ENCODE measurements at regions not wholly inside any gene's neighbourhood (a gene's known extent, or its start where the extent isn't known, plus 50 kb on each side); places are given as distances from the start of the nearest gene placed in this dataset.

DNA sequence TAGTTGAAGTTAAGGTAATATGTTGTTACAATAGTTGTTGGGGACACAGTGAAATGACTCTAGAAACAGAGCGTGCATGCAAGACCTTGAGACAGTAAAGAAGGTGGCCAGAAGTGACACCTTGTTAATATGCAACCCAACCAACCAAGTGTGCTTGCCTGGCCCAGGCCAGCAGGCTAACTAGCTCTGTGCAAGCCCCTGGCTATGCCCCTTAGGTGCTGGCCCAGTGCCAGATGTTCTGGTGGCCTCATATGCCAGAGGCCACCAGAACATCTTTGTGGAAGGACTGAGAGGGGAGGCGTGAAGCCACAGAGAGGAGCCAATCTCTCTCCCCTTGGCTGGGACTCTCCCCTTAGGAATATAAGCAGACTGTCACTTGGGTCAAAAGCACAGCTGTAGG lies 111.2 kb upstream of the JUN start:
- no peaks in the 10 kb centered on the region for H3K36me3 ChIP-seq (ENCODE audit: insufficient read depth, insufficient read length, low read length)
- H3K4me1 ChIP-seq (ENCODE audit: insufficient read depth, insufficient read length): peaks cover 9% of the 10 kb centered on the region
- H3K9me3 ChIP-seq (ENCODE audit: insufficient read depth, low read length): no peaks in the 10 kb centered on the region; the same call in 1 of the 2 replicates
- TF ChIP-seq SUZ12 (IDR thresholded peaks at IDR 0.05; ENCODE audit: extremely low read depth, insufficient read depth, insufficient read length): no peak
- TF ChIP-seq YY1 (IDR thresholded peaks at IDR 0.05; ENCODE audit: insufficient read depth, insufficient read length): no peak
- TF ChIP-seq ZNF274 (IDR thresholded peaks at IDR 0.05; ENCODE audit: low read depth, low read length): no peak
- no peaks in the 10 kb centered on the region for H3K27me3 ChIP-seq (ENCODE audit: insufficient read depth, insufficient read length)
- no peak overlapping the region for H3K4me3 ChIP-seq (ENCODE audit: insufficient read length, low read depth)
- H3K9ac ChIP-seq (ENCODE audit: insufficient read length, low read depth): no peak overlapping the region
- no peak for DNase-seq (ENCODE audit: low read depth, low spot score)

DNA sequence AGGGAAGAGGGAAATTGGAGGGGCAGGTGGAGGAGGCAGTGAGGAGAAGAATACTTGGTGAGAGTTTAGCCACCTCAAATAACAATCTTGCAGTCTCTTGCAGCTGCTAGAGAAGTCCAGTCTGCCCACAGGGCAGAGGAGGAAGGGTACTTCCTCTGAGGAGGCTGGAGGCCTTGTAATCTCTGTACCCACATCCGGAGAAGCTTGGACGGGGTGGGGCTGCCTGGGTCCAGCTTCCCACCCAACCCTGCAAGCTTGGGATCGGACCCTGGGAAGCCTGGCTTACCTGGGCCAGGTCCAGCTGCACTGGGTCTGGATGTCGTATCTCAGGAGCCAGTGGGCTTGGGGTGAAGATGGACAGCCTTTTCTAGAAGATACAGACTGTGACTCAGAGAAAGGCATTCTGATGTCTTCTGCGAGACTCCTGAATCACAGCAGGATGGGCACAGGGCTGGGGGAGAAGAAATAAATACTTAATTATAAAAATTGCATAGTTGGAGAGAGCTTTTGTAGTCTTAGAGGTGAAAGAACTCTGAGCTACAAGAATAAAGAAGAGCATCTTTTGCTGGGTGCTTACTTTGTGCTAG lies 111.8 kb upstream of the JUN start:
- H3K27me3 ChIP-seq (ENCODE audit: insufficient read depth, insufficient read length): no peaks in the 10 kb centered on the region
- no peak overlapping the region for H3K9ac ChIP-seq (ENCODE audit: insufficient read length, low read depth)
- TF ChIP-seq ZNF274 (IDR thresholded peaks at IDR 0.05; ENCODE audit: low read depth, low read length) (no peak), SUZ12 (IDR thresholded peaks at IDR 0.05; ENCODE audit: extremely low read depth, insufficient read depth, insufficient read length) (no peak), YY1 (IDR thresholded peaks at IDR 0.05; ENCODE audit: insufficient read depth, insufficient read length) (no peak)
- DNase-seq (ENCODE audit: low read depth, low spot score): no peak
- H3K4me1 ChIP-seq (ENCODE audit: insufficient read depth, insufficient read length): peaks cover 9% of the 10 kb centered on the region
- H3K36me3 ChIP-seq (ENCODE audit: insufficient read depth, insufficient read length, low read length): no peaks in the 10 kb centered on the region
- no peak overlapping the region for H3K4me3 ChIP-seq (ENCODE audit: insufficient read length, low read depth)
- no peaks in the 10 kb centered on the region; the same call in 1 of the 2 replicates for H3K9me3 ChIP-seq (ENCODE audit: insufficient read depth, low read length)

DNA sequence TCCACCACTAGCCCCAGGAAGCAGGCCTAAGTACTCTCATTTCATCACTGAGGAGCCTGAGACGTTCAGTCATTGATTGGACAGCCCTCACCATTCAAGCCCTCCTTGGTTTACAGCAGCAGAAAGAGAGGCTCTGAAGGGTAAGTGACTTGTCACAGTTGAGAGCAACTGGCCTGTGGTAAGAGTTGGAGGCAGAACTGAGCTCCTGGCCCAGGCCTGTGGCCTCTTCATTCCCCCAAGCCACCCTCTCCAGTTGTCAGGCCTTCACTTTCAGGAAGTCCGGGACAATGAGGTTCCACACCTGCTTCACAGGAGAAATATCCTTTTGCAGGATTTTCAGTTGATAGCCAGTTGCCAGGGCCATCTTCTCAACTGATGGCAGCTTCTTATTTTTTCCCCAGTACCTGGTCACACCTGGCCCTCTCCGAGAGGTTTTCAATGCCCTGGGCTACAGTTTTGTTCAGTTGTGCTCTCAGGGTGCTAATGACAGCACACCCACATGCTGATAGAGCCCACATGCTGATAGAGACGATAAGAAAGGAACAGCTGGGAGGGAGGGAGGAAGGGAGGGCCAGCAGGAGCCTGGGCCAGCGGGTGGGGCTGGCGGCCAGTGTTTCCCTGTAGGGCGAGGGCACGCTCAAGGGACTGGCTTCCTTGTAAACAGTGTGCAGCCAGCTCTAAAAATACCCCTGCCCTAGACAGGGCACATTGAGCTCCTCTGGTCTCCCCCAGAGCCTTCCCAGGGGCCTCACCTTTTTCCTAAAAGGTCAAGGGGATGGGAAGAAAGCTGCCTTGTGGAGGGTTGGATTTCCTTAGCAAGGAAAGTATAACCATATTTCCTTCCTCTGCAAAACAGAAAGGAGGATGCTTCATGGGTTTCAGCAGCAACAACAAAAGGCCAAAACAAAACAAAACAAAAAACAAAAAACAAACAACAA lies 112.7 kb upstream of the JUN start:
- Histone ChIP-seq H3K9ac (ENCODE audit: insufficient read length, low read depth) (no peak overlapping the region), H3K4me3 (ENCODE audit: insufficient read length, low read depth) (no peak overlapping the region), H3K36me3 (ENCODE audit: insufficient read depth, insufficient read length, low read length) (no peaks in the 10 kb centered on the region), H3K4me1 (ENCODE audit: insufficient read depth, insufficient read length) (peaks cover 9% of the 10 kb centered on the region), H3K9me3 (ENCODE audit: insufficient read depth, low read length) (no peaks in the 10 kb centered on the region), H3K27me3 (ENCODE audit: insufficient read depth, insufficient read length) (no peaks in the 10 kb centered on the region)
- no peak for DNase-seq (ENCODE audit: low read depth, low spot score)
- TF ChIP-seq SUZ12 (IDR thresholded peaks at IDR 0.05; ENCODE audit: extremely low read depth, insufficient read depth, insufficient read length): no peak
- TF ChIP-seq ZNF274 (IDR thresholded peaks at IDR 0.05; ENCODE audit: low read depth, low read length): no peak
- no peak for TF ChIP-seq YY1 (IDR thresholded peaks at IDR 0.05; ENCODE audit: insufficient read depth, insufficient read length)

DNA sequence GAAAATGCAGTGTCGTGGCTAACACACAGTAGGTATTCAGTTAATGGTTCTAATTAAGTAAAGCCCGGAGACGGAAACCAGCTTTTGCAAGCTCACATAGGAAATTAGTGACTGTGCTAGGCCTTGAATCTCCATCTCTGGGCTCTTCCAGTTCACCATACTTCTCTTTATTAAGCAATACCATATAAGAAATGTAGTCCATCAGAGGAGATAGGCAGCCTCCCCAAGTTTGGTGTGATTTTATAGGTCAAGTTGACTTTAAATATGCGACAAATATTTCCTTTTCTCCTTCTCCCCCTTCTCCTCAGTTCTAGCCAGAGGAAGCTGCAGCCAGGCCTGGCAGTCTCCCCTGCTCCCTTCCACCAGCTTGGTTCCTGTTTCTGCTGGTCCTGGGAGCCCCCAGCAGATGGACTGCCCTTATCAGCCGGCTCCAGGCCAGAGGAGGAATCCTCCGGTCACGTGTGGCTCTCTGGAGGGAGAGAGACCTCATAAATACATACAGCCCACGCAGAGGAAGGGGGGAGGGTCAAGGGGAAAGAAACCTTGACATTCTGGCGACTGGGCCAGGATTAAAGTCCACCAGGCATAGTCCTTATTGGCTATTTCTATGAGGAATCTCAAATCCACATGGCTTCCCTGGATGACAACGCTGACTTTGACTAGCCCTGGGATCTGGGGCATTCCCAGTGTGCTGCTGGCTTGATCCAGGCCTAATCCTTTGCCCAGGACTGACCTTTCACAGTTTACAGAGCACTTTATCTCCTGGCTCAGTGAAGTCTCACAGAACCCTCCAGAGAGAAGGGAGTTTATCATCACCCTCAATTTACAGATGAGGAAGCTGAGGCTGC lies 115.1 kb upstream of the JUN start:
- Histone ChIP-seq H3K9me3 (ENCODE audit: insufficient read depth, low read length) (no peaks in the 10 kb centered on the region), H3K27me3 (ENCODE audit: insufficient read depth, insufficient read length) (no peaks in the 10 kb centered on the region), H3K4me3 (ENCODE audit: insufficient read length, low read depth) (no peak overlapping the region), H3K36me3 (ENCODE audit: insufficient read depth, insufficient read length, low read length) (no peaks in the 10 kb centered on the region), H3K9ac (ENCODE audit: insufficient read length, low read depth) (no peak overlapping the region), H3K4me1 (ENCODE audit: insufficient read depth, insufficient read length) (peaks cover 11% of the 10 kb centered on the region)
- DNase-seq (ENCODE audit: low read depth, low spot score): no peak
- TF ChIP-seq YY1 (IDR thresholded peaks at IDR 0.05; ENCODE audit: insufficient read depth, insufficient read length) (no peak), SUZ12 (IDR thresholded peaks at IDR 0.05; ENCODE audit: extremely low read depth, insufficient read depth, insufficient read length) (no peak), ZNF274 (IDR thresholded peaks at IDR 0.05; ENCODE audit: low read depth, low read length) (no peak)

DNA sequence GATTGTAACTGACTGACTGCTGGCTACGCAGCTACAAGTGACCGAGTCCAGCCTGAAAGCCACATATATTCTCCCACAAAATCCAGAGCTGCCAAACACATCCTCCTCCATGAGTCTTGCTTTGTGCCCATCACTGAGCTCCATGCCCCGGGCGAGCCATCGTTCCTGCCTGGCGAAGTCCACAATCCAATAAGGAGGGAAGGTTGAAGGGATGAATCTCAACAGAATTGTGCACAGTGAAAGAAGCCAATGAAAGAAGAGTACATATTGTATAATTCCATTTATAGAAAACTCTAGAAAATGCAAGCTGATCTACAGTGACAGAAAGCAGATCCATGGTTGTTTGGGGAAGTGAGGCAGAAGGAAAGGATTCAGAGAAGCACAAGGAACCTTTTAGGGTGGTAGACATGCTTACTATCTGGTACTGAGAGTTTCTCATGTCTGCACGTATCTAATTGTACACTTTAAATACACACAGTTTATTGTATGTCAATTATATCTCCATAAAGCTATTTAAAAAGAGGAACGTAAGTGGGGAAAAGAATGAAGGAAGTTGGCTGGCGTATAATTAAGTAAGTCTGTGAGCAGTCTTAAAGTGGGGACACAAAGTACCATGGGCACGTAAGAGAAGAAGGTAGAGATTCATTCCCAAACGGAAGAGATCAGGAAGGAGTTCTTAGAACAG lies 115.9 kb upstream of the JUN start:
- Histone ChIP-seq H3K9ac (ENCODE audit: insufficient read length, low read depth) (no peak overlapping the region), H3K9me3 (ENCODE audit: insufficient read depth, low read length) (no peaks in the 10 kb centered on the region), H3K4me3 (ENCODE audit: insufficient read length, low read depth) (no peak overlapping the region), H3K36me3 (ENCODE audit: insufficient read depth, insufficient read length, low read length) (no peaks in the 10 kb centered on the region), H3K4me1 (ENCODE audit: insufficient read depth, insufficient read length) (peaks cover 12% of the 10 kb centered on the region), H3K27me3 (ENCODE audit: insufficient read depth, insufficient read length) (no peaks in the 10 kb centered on the region)
- TF ChIP-seq SUZ12 (IDR thresholded peaks at IDR 0.05; ENCODE audit: extremely low read depth, insufficient read depth, insufficient read length): no peak
- no peak for TF ChIP-seq ZNF274 (IDR thresholded peaks at IDR 0.05; ENCODE audit: low read depth, low read length)
- TF ChIP-seq YY1 (IDR thresholded peaks at IDR 0.05; ENCODE audit: insufficient read depth, insufficient read length): no peak
- DNase-seq (ENCODE audit: low read depth, low spot score): no peak

DNA sequence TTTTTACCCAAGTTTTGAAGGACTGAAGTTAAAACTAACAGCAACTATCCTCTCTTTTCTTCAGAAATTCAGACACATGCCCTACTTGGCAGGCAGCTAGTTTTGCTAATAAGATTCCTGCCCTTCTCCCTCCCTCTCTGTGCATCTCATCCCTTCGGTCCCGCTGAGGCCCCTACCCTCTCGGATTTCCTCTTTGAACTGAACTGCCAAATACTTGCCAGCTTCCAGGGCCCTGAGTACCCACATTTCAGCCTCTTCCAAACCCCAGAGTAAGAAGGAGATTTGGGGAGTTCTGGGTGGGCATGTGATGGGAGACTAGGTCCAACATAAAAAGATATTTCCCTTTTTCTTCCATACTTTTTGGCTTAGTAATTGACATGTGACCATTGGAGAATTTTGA lies 116.5 kb upstream of the JUN start:
- TF ChIP-seq YY1 (IDR thresholded peaks at IDR 0.05; ENCODE audit: insufficient read depth, insufficient read length): no peak
- no peak for TF ChIP-seq ZNF274 (IDR thresholded peaks at IDR 0.05; ENCODE audit: low read depth, low read length)
- TF ChIP-seq SUZ12 (IDR thresholded peaks at IDR 0.05; ENCODE audit: extremely low read depth, insufficient read depth, insufficient read length): no peak
- no peak overlapping the region for H3K4me3 ChIP-seq (ENCODE audit: insufficient read length, low read depth)
- no peak for DNase-seq (ENCODE audit: low read depth, low spot score)
- peaks cover 13% of the 10 kb centered on the region for H3K4me1 ChIP-seq (ENCODE audit: insufficient read depth, insufficient read length)
- no peak overlapping the region for H3K9ac ChIP-seq (ENCODE audit: insufficient read length, low read depth)
- no peaks in the 10 kb centered on the region for H3K27me3 ChIP-seq (ENCODE audit: insufficient read depth, insufficient read length)
- H3K36me3 ChIP-seq (ENCODE audit: insufficient read depth, insufficient read length, low read length): no peaks in the 10 kb centered on the region
- H3K9me3 ChIP-seq (ENCODE audit: insufficient read depth, low read length): no peaks in the 10 kb centered on the region
